Glutamatergic neuron (in vitro differentiated cells): ENCODE measurements at regions not wholly inside any gene's neighbourhood (a gene's known extent, or its start where the extent isn't known, plus 50 kb on each side); places are given as distances from the start of the nearest gene placed in this dataset.

ENCODE experiments used
- DNase-seq: peaks from one replicate; pipeline ENCODE4 v3.0.0; 2022
- H3K27ac Mint-ChIP-seq: one replicate; pipeline ENCODE4 v1.8.0; 2020; ENCODE audit warnings: mild to moderate bottlenecking, mixed read lengths, inconsistent platforms; ENCODE audit not compliant: unreplicated experiment
- H3K27me3 Mint-ChIP-seq: one replicate; pipeline ENCODE4 v1.8.0; 2020; ENCODE audit warnings: mild to moderate bottlenecking, moderate library complexity, mixed read lengths, inconsistent platforms; ENCODE audit not compliant: unreplicated experiment
- H3K36me3 Mint-ChIP-seq: one replicate; pipeline ENCODE4 v1.8.0; 2020; ENCODE audit warnings: mild to moderate bottlenecking, mixed read lengths, inconsistent platforms; ENCODE audit not compliant: unreplicated experiment
- H3K4me1 Mint-ChIP-seq: one replicate; pipeline ENCODE4 v1.8.0; 2020; ENCODE audit warnings: mild to moderate bottlenecking, low read depth, mixed read lengths, inconsistent platforms; ENCODE audit not compliant: unreplicated experiment
- H3K4me3 Mint-ChIP-seq: one replicate; pipeline ENCODE4 v1.8.0; 2020; ENCODE audit warnings: mild to moderate bottlenecking, mixed read lengths, inconsistent platforms; ENCODE audit not compliant: unreplicated experiment
- H3K9me3 Mint-ChIP-seq: one replicate; pipeline ENCODE4 v1.8.0; 2020; ENCODE audit warnings: mild to moderate bottlenecking, moderate library complexity, mixed read lengths, inconsistent platforms; ENCODE audit not compliant: unreplicated experiment
- CTCF ChIP-seq: fragments of 200-600 bp; sonication (generic); IDR thresholded peaks from one replicate; pipeline ENCODE4 v1.5.0; 2021; ENCODE audit not compliant: partially characterized antibody, unreplicated experiment

GRCh38 chr14:61602003-61602732, 93.1 kb upstream of the HIF1A start:
- no peak for TF ChIP-seq CTCF
- no peaks in the 10 kb centered on the region for H3K36me3 Mint-ChIP-seq
- H3K4me1 Mint-ChIP-seq = peaks cover 14% of the 10 kb centered on the region
- H3K9me3 Mint-ChIP-seq = peaks cover 1% of the 10 kb centered on the region
- peaks cover 1% of the 10 kb centered on the region for H3K27me3 Mint-ChIP-seq
- no peak for DNase-seq
- no peak overlapping the region for H3K27ac Mint-ChIP-seq
- no peak overlapping the region for H3K4me3 Mint-ChIP-seq

GRCh38 chr14:61602733-61603077, 92.6 kb upstream of the HIF1A start:
- Mint-ChIP-seq H3K27me3 (peaks cover 1% of the 10 kb centered on the region), H3K4me1 (peaks cover 19% of the 10 kb centered on the region), H3K27ac (no peak overlapping the region), H3K36me3 (no peaks in the 10 kb centered on the region), H3K4me3 (no peak overlapping the region), H3K9me3 (peaks cover 1% of the 10 kb centered on the region)
- DNase-seq = no peak
- TF ChIP-seq CTCF = no peak

GRCh38 chr14:61603736-61604135, 91.6 kb upstream of the HIF1A start:
- no peak overlapping the region for H3K4me3 Mint-ChIP-seq
- no peak for DNase-seq
- peaks cover 4% of the 10 kb centered on the region for H3K9me3 Mint-ChIP-seq
- no peaks in the 10 kb centered on the region for H3K36me3 Mint-ChIP-seq
- no peak for TF ChIP-seq CTCF
- H3K27me3 Mint-ChIP-seq = peaks cover 4% of the 10 kb centered on the region
- H3K4me1 Mint-ChIP-seq = peaks cover 29% of the 10 kb centered on the region
- no peak overlapping the region for H3K27ac Mint-ChIP-seq

GRCh38 chr14:61607570-61608244, 87.6 kb upstream of the HIF1A start:
- peak; percentile 58 for DNase-seq
- H3K4me3 Mint-ChIP-seq = peak overlapping the region; percentile 64
- TF ChIP-seq CTCF = peak; percentile 36

More at GRCh38 chr14:61607570-61608244, 87.6 kb upstream of the HIF1A start:
- Mint-ChIP-seq H3K4me1 (peaks cover 39% of the 10 kb centered on the region), H3K27me3 (peaks cover 4% of the 10 kb centered on the region), H3K27ac (peak overlapping the region; percentile 63), H3K36me3 (no peaks in the 10 kb centered on the region), H3K9me3 (peaks cover 4% of the 10 kb centered on the region)
